Fibroblast of the aortic adventitia (primary cell): ENCODE measurements at regions not wholly inside any gene's neighbourhood (a gene's known extent, or its start where the extent isn't known, plus 50 kb on each side); places are given as distances from the start of the nearest gene placed in this dataset.
"Not testable (repeated sequence)": the region's sequence is repeated elsewhere in the genome, so short reads cannot be mapped to it uniquely, and the experiment has no call there.

Experiments
- DNase-seq: peaks from one replicate; pipeline ENCODE4 v3.0.0-alpha.2; 2010; ENCODE audit warnings: low read depth
- H3K4me3 ChIP-seq: 2 replicates; pipeline ENCODE4 v1.5.1; 2011; ENCODE audit warnings: low read depth, mild to moderate bottlenecking, control low read depth, low read length, moderate library complexity
- TF ChIP-seq, protein P1 (sequence below): IDR thresholded peaks from 2 replicates; pipeline ENCODE4 v1.5.1; 2011; ENCODE audit warnings: mild to moderate bottlenecking, low read length, control low read depth, inconsistent platforms; ENCODE audit not compliant: insufficient read depth

DNA sequence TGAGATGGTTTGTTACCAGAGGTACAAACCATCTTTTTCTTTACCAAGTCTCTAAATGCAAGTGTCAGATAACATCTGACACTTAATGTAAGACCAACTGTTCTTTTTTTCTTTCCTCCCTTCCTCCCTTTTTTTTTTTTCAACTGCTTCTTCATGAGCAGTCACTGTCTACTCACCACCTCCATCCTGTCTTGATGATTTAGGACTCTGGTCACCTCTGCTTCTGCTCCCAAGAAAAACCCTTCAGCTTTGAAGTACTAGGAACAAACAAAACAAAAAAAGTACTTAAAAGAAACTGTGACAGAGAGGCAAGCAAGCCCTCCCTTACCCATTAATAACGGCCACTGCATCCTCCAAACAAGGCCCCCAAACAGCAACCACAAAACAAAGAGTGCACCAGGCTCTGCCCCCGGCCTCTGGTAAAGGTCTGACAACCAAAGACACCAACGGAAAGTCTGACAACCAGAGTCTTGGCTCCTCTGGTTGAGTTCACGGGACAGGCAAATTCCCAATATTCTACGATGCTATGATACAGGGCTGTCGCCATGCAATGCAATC, 141.0 kb downstream of the ARL4C start:
- TF ChIP-seq, protein P1, sequence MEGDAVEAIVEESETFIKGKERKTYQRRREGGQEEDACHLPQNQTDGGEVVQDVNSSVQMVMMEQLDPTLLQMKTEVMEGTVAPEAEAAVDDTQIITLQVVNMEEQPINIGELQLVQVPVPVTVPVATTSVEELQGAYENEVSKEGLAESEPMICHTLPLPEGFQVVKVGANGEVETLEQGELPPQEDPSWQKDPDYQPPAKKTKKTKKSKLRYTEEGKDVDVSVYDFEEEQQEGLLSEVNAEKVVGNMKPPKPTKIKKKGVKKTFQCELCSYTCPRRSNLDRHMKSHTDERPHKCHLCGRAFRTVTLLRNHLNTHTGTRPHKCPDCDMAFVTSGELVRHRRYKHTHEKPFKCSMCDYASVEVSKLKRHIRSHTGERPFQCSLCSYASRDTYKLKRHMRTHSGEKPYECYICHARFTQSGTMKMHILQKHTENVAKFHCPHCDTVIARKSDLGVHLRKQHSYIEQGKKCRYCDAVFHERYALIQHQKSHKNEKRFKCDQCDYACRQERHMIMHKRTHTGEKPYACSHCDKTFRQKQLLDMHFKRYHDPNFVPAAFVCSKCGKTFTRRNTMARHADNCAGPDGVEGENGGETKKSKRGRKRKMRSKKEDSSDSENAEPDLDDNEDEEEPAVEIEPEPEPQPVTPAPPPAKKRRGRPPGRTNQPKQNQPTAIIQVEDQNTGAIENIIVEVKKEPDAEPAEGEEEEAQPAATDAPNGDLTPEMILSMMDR = no peak
- no peak overlapping the region for H3K4me3 ChIP-seq
- no peak for DNase-seq

DNA sequence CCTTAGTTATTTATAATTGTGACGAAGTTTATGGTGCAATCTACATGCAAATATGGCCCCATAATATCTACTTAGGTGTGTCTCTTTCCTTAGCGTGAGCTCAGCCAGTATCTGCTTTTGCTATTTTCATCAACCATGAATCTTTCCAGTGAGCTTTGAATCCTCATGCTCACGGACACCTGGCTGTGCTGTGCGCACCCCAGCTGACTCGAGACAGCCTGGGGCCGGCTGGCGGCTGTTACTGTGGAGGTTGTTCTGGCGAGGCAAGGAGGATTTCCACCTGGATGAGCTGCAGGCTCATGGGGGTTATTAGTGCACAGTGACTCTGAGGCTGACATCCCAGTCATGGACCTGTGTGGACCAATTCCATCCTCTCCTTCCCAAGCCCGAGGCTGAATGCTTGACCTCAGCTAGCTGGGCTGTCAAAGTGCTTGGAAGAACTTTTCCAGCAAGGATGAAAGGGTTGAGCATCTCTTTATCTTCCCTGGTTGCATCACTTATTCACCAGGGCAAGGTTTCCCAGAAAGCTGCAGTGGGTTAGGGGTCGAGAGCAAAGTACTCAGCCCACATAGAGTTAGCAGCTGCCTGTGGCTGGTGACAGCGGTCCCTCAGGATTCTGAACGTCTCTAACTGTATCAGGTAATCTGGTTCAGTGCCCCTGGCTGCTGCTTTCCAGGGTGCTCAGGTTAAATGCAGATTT, 141.7 kb downstream of the ARL4C start:
- DNase-seq = no peak
- no peak overlapping the region for H3K4me3 ChIP-seq
- TF ChIP-seq, protein P1 = no peak

DNA sequence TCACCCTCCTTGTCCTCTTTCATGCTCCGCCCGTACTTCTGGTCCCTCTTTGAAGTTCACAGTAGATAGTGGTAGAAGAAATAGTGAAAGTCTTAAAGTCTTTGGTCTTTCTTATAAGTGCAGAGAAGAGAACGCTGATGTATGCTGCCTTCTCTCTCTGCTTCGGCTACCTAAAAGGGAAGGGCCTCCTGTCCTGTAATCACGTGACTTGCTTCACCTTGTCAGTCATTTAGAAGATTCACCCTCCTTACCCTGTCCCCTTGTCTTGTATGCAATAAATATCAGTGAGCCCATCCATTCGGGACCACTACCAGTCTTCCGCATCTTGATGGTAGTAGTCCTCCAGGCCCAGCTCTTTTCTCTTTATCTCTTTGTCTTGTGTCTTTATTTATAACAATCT, 144.6 kb downstream of the ARL4C start:
- DNase-seq = no peak
- TF ChIP-seq, protein P1 = no peak
- no peak overlapping the region for H3K4me3 ChIP-seq

DNA sequence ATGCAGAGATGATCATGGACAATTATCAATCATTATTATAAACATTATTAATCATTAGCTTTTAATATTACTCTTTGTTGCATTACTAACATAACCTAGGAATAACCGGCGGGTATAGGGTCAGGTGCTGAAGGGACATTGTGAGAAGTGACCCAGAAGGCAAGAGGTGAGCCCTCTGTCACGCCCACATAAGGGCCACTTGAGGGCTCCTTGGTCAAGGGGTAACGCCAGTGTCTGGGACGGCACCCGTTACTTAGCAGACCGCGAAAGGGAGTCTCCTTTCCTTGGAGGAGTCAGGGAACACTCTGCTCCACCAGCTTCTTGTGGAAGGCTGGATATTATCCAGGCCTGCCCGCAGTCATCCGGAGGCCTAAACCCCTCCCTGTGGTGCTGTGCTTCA, 145.0 kb downstream of the ARL4C start:
- DNase-seq, H3K4me3 ChIP-seq: not testable (repeated sequence)

DNA sequence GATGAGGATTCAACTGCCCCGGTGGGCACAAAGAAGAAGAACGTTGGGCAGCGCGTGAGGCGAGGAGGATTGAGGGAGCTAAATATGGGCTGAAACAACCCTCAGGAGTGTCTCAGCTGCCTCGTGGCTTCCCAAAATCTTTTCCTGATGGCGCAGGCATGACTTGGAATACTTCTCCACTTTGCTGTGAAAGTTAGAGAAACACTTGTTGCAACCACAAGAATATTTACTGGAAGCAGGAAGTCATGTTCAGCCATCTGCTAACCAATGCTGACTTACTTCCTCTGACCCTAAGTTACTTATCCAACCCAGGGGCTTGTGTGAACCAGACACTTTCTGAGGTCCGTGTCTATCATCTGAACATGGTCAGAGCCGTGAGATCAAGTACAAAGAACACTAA, 148.8 kb downstream of the ARL4C start:
- DNase-seq = no peak
- TF ChIP-seq, protein P1 = no peak
- H3K4me3 ChIP-seq = no peak overlapping the region

DNA sequence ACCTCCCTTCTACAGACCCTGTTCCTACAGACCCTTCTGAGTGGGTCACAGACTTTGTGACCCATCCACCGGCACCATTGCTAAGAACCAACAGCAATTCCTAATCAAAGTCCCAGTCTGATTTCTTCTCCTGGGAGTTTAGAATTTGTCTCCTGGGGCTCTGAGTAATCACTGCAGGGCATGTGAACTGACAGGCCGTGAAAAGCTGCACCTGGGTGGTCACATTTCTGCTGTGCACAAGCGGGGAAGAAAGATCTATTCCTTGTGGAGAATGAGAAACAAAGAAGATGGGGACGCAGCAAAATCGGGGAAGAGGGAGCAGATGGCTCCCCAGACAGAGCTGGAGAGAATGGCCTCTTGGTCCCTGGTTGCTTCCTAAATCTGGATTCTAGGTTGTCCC, 151.0 kb downstream of the ARL4C start:
- TF ChIP-seq, protein P1 = no peak
- DNase-seq = no peak
- no peak overlapping the region for H3K4me3 ChIP-seq

DNA sequence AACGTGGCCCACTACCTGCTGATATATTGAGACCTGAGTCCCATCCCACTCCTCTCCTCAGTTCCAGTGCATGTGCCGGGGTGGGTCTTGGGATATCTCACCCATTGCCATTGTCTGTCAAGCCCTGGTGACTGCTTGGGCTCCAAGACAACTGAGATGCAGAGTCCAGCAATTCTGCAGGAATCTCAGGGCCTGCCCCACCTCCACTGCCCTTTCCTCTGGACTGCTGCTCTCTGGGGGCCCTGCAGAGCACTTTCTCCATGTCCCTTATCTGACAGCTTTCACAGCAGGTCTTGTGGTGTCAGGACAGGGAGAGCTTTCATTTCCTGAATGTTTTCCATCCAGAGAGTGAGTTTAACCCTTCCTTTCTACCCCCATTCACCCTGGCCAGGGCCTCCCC, 152.9 kb downstream of the ARL4C start:
- no peak overlapping the region for H3K4me3 ChIP-seq
- no peak for DNase-seq
- TF ChIP-seq, protein P1 = no peak
